ENCODE measurements at regions not wholly inside any gene's neighbourhood (a gene's known extent, or its start where the extent isn't known, plus 50 kb on each side); places are given as distances from the start of the nearest gene placed in this dataset.

- TF ChIP-seq CTCF (conservative IDR thresholded peaks at IDR 0.05) (no peak), EZH2 (IDR thresholded peaks at IDR 0.05; ENCODE audit: low read depth) (no peak)
Observed at GRCh38 chrX:22698151-22698550, 301.6 kb upstream of the DDX53 start.
